Cardiac muscle cell (in vitro differentiated cells and primary cell): ENCODE measurements at regions not wholly inside any gene's neighbourhood (a gene's known extent, or its start where the extent isn't known, plus 50 kb on each side); places are given as distances from the start of the nearest gene placed in this dataset.

Source experiments
- DNase-seq, 2 donors: peaks; one replicate each; pipeline versions ENCODE4 v3.0.0 to v3.0.0-alpha.2; 2010 to 2017; ENCODE audit warnings: low read depth in 1 of 2, low spot score in 1 of 2
- H3K27ac ChIP-seq: fragments of 200-600 bp; sonication (generic); 2 replicates; pipeline ENCODE4 v1.5.1; 2016
- H3K27me3 ChIP-seq: fragments of 200-600 bp; sonication (generic); 2 replicates; pipeline ENCODE4 v1.6.0; 2016; ENCODE audit warnings: control low read depth
- H3K36me3 ChIP-seq: fragments of 200-600 bp; sonication (generic); 2 replicates; pipeline ENCODE4 v1.5.1; 2016; ENCODE audit warnings: control low read depth
- H3K4me1 ChIP-seq: fragments of 200-600 bp; sonication (generic); 2 replicates; pipeline ENCODE4 v1.8.1; 2017; ENCODE audit warnings: low read depth, mild to moderate bottlenecking, mixed run types
- H3K4me3 ChIP-seq: fragments of 200-600 bp; sonication (generic); 2 replicates; pipeline ENCODE4 v1.5.1; 2016; ENCODE audit warnings: mild to moderate bottlenecking
- H3K9me3 ChIP-seq: fragments of 200-600 bp; sonication (generic); 2 replicates; pipeline ENCODE4 v1.5.1; 2017; ENCODE audit warnings: low read depth, mild to moderate bottlenecking, control low read depth
- CTCF ChIP-seq: IDR thresholded peaks from 2 replicates; pipeline ENCODE4 v1.5.1; 2012; ENCODE audit warnings: low read depth, mild to moderate bottlenecking, low read length

- no peak overlapping the region for H3K4me3 ChIP-seq
- no peak for DNase-seq
- no peaks in the 10 kb centered on the region for H3K4me1 ChIP-seq
- H3K9me3 ChIP-seq = no peaks in the 10 kb centered on the region
- H3K36me3 ChIP-seq = no peaks in the 10 kb centered on the region
- H3K27ac ChIP-seq = no peak overlapping the region
- no peak for TF ChIP-seq CTCF
- no peaks in the 10 kb centered on the region for H3K27me3 ChIP-seq
Observed at GRCh38 chr11:133716602-133717001, 128.7 kb downstream of the SPATA19 start.

GRCh38 chr11:133715602-133716001 lies 129.7 kb downstream of the SPATA19 start:
- Histone ChIP-seq H3K4me3 (no peak overlapping the region), H3K9me3 (no peaks in the 10 kb centered on the region), H3K4me1 (peaks cover 5% of the 10 kb centered on the region), H3K27me3 (no peaks in the 10 kb centered on the region), H3K27ac (no peak overlapping the region), H3K36me3 (no peaks in the 10 kb centered on the region)
- DNase-seq = no peak
- TF ChIP-seq CTCF = no peak

GRCh38 chr11:133714471-133715375 lies 130.6 kb downstream of the SPATA19 start:
- no peak for DNase-seq
- Histone ChIP-seq H3K9me3 (no peaks in the 10 kb centered on the region), H3K36me3 (no peaks in the 10 kb centered on the region), H3K27ac (no peak overlapping the region), H3K27me3 (no peaks in the 10 kb centered on the region), H3K4me3 (no peak overlapping the region), H3K4me1 (peaks cover 7% of the 10 kb centered on the region)
- no peak for TF ChIP-seq CTCF

- no peaks in the 10 kb centered on the region for H3K9me3 ChIP-seq
- H3K4me3 ChIP-seq = no peak overlapping the region
- peaks cover 7% of the 10 kb centered on the region for H3K4me1 ChIP-seq
- TF ChIP-seq CTCF = no peak
- no peaks in the 10 kb centered on the region for H3K36me3 ChIP-seq
- no peaks in the 10 kb centered on the region for H3K27me3 ChIP-seq
- DNase-seq = no peak
- no peak overlapping the region for H3K27ac ChIP-seq
Observed at GRCh38 chr11:133713844-133714243, 131.5 kb downstream of the SPATA19 start.

- H3K27me3 ChIP-seq = no peaks in the 10 kb centered on the region
- no peaks in the 10 kb centered on the region for H3K36me3 ChIP-seq
- no peak for TF ChIP-seq CTCF
- peaks cover 7% of the 10 kb centered on the region for H3K4me1 ChIP-seq
- H3K27ac ChIP-seq = no peak overlapping the region
- no peaks in the 10 kb centered on the region for H3K9me3 ChIP-seq
- no peak for DNase-seq
- H3K4me3 ChIP-seq = no peak overlapping the region
Observed at GRCh38 chr11:133713406-133713805, 131.9 kb downstream of the SPATA19 start.
